Thoracic aorta (tissue), 2 donors: ENCODE measurements at regions not wholly inside any gene's neighbourhood (a gene's known extent, or its start where the extent isn't known, plus 50 kb on each side); places are given as distances from the start of the nearest gene placed in this dataset.
"Not testable (repeated sequence)": the region's sequence is repeated elsewhere in the genome, so short reads cannot be mapped to it uniquely, and the experiment has no call there.

Experiments
- ATAC-seq: fragments of 150-250 bp; one replicate; pipeline ENCODE4 v1.8.0; 2017; ENCODE audit warnings: low read depth; ENCODE audit not compliant: insufficient number of reproducible peaks, low FRiP score
- DNase-seq: peaks from one replicate; pipeline ENCODE4 v3.0.0-alpha.2; 2020; ENCODE audit warnings: low spot score
- H3K27ac ChIP-seq, 2 donors: fragments of 200-600 bp; sonication (generic); 1 replicate in 1 of 2; 2 replicates in 1 of 2; pipeline ENCODE4 v1.5.1; 2016; ENCODE audit warnings: mild to moderate bottlenecking in 2 of 2, moderate library complexity in 2 of 2
- H3K27me3 ChIP-seq: fragments of 200-600 bp; sonication (generic); replicated peaks from 2 replicates; pipeline ENCODE4 v1.6.0; 2016; ENCODE audit warnings: mild to moderate bottlenecking; ENCODE audit not compliant: insufficient read depth
- H3K36me3 ChIP-seq: fragments of 200-600 bp; sonication (generic); one replicate; pipeline ENCODE4 v1.5.1; 2016
- H3K4me1 ChIP-seq, 2 donors: fragments of 200-600 bp; sonication (generic); 1 replicate in 1 of 2; 2 replicates in 1 of 2; pipeline versions ENCODE4 v1.5.1 to v1.6.0; 2016; ENCODE audit warnings: low read depth in 2 of 2, mild to moderate bottlenecking in 1 of 2; ENCODE audit not compliant: control insufficient read depth in 1 of 2
- H3K4me3 ChIP-seq: fragments of 200-600 bp; sonication (generic); 2 replicates; pipeline ENCODE4 v1.5.1; 2016; ENCODE audit warnings: mild to moderate bottlenecking
- H3K9me3 ChIP-seq: fragments of 200-600 bp; sonication (generic); 2 replicates; pipeline ENCODE4 v1.5.1; 2016
- TF ChIP-seq, protein P1 (sequence below): fragments of 200-600 bp; sonication (generic); IDR thresholded peaks from one replicate; pipeline ENCODE4 v1.5.1; 2019; ENCODE audit warnings: antibody characterized with exemption

DNA sequence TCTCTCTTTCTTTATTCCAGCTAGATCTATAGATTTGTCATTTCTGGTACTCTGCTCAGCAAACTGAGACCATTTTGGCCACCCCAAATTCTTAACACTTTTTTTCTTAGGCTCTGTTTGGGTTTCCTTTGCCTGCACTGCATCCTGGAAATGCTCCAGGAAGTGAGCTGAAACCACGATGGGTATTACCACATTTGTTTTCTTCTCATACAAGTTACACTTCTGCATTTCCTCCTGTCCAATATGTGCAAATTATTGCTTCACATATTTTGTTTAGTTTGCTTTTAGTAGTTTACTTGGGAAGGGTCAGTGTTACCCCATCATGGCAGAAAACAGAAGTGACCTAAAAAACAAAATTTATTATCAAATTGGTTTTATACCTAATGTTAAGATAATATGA is 498.6 kb upstream of the GRIN3A start:
- no peak for DNase-seq

DNA sequence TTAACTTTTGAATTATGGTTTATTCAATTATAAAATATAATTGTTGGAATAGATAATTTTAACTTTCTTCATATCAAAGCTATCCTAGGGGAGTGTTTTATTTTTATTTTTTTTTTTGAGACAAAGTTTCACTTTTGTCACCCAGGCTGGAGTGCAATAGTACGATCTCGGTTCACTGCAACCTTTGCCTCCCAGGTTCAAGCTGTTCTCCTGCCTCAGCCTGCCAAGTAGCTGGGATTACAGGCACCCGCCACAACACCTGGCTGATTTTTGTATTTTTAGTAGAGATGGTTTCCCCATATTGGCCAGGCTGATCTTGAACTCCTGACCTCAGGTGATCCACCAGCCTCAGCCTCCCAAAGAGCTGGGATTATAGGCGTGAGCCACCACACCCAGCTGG is 489.0 kb upstream of the GRIN3A start:
- not testable (repeated sequence) for H3K4me3 ChIP-seq, H3K9me3 ChIP-seq, H3K4me1 ChIP-seq, H3K36me3 ChIP-seq, H3K27me3 ChIP-seq, H3K27ac ChIP-seq, DNase-seq, ATAC-seq

More for the DNA sequence above, 498.6 kb upstream of the GRIN3A start:
- Histone ChIP-seq H3K36me3 (no peaks in the 10 kb centered on the region), H3K27ac (no peak overlapping the region), H3K4me3 (no peak overlapping the region), H3K9me3 (no peaks in the 10 kb centered on the region), H3K27me3 (no peaks in the 10 kb centered on the region), H3K4me1 (no peaks in the 10 kb centered on the region)
- no peak for ATAC-seq
- TF ChIP-seq, protein P1, sequence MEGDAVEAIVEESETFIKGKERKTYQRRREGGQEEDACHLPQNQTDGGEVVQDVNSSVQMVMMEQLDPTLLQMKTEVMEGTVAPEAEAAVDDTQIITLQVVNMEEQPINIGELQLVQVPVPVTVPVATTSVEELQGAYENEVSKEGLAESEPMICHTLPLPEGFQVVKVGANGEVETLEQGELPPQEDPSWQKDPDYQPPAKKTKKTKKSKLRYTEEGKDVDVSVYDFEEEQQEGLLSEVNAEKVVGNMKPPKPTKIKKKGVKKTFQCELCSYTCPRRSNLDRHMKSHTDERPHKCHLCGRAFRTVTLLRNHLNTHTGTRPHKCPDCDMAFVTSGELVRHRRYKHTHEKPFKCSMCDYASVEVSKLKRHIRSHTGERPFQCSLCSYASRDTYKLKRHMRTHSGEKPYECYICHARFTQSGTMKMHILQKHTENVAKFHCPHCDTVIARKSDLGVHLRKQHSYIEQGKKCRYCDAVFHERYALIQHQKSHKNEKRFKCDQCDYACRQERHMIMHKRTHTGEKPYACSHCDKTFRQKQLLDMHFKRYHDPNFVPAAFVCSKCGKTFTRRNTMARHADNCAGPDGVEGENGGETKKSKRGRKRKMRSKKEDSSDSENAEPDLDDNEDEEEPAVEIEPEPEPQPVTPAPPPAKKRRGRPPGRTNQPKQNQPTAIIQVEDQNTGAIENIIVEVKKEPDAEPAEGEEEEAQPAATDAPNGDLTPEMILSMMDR, result no peak

DNA sequence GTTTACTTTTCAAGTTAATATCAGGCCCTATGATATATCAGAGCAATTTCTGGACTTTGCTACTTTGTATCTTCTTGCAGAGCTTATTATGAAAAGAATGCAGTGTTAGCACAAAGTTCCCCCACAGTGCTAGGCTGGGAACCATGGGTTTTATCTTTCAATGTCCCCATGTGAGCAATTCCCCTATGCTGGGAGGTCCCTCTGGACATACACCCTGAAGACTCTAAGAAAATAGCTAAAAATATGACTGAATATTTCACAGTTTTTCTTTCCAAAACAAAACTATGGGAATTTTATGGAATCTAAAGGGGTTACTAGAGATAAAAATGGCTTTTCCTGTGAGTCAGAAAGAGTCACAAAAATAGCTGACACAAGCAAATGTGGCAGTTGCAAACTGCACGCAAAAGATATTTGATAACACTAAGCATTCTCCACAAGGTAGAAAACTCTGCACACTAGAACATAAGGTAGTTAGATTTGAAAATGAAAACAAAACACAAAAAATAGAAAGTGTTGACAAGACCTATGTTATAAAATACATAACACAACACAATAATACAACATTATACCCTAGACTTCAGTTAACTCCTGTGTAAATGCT is 487.5 kb upstream of the GRIN3A start:
- TF ChIP-seq, protein P1, result no peak
- Histone ChIP-seq H3K9me3 (no peaks in the 10 kb centered on the region), H3K4me3 (no peak overlapping the region), H3K27ac (no peak overlapping the region), H3K27me3 (no peaks in the 10 kb centered on the region), H3K4me1 (no peaks in the 10 kb centered on the region), H3K36me3 (no peaks in the 10 kb centered on the region)
- ATAC-seq (no peak), DNase-seq (no peak)

DNA sequence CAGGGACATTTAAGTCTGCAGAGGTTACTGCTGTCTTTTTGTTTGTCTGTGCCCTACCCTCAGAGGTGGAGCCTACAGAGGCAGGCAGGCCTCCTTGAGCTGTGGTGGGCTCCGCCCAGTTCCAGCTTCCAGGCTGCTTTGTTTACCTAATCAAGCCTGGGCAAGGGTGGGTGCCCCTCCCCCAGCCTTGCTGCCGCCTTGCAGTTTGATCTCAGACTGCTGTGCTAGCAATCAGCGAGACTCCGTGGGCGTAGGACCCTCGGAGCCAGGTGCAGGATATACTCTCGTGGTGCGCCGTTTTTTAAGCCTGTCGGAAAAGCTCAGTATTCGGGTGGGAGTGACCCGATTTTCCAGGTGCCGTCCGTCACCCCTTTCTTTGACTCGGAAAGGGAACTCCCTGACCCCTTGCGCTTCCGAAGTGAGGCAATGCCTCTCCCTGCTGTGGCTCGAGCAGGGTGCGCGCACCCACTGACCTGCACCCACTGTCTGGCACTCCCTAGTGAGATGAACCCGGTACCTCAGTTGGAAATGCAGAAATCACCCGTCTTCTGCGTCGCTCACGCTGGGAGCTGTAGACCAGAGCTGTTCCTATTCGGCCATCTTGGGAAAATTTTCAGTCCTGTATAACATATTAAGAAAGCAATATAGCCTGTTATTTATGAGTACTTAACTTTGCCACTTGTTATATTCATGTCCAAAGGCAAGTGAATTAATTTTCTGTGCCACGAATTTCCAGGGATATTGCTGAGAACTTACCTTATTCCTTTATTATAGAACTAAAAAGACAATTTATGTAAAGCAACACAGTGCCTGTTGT is 485.1 kb upstream of the GRIN3A start:
- not testable (repeated sequence) for H3K9me3 ChIP-seq, H3K4me1 ChIP-seq, H3K4me3 ChIP-seq, H3K27ac ChIP-seq, H3K27me3 ChIP-seq, H3K36me3 ChIP-seq, ATAC-seq, DNase-seq

DNA sequence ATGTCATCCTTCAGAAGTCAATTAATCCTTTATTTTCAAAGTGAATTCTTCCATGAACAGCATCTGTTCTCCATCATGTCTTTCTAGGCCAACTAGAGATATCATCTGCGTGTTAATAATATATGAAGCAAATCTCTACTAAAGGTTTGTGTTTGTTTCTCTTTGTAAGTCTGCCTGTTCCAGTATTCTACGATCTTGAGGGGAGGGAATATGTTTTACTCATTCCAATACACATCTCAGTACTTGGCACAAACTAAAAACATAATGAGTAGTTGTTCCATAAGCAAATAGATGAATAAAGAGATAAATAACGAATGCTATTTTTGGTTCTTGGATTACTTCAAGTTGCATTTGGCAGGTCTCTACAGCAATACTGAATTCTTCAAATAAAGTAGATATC is 470.7 kb upstream of the GRIN3A start:
- ATAC-seq, result no peak
- Histone ChIP-seq H3K9me3 (no peaks in the 10 kb centered on the region), H3K4me1 (no peaks in the 10 kb centered on the region), H3K27ac (no peak overlapping the region), H3K4me3 (no peak overlapping the region), H3K36me3 (no peaks in the 10 kb centered on the region), H3K27me3 (no peaks in the 10 kb centered on the region)
- no peak for DNase-seq
- TF ChIP-seq, protein P1, result no peak

DNA sequence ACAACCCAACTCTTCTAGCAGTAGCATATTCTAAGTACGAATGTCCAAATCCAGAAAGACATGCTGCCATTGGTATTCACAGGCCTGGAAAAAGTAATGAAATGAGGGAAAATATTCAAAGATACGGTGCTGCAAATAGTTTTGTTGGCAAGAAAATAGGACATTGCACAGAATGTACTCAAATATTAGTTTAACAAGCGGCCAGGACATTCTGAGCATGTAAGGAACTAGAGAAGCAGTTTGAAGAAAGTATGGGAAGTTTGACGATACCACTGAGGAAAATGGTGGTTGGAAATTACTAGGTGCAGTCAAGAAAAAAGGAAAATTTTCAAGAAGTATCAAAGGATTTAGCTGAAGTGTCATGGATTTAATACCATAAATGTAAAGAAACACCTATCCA is 468.0 kb upstream of the GRIN3A start:
- Histone ChIP-seq H3K9me3 (no peaks in the 10 kb centered on the region), H3K27me3 (no peaks in the 10 kb centered on the region), H3K36me3 (no peaks in the 10 kb centered on the region), H3K27ac (no peak overlapping the region), H3K4me1 (no peaks in the 10 kb centered on the region), H3K4me3 (no peak overlapping the region)
- ATAC-seq (no peak), DNase-seq (no peak)
- TF ChIP-seq, protein P1, result no peak
